H1 (cell line): ENCODE measurements at regions not wholly inside any gene's neighbourhood (a gene's known extent, or its start where the extent isn't known, plus 50 kb on each side); places are given as distances from the start of the nearest gene placed in this dataset.

ENCODE experiments used
- CTCF ChIA-PET: fragments of 300-600 bp; sonication (Branson Sonifier 250); formaldehyde crosslinking; loops from one replicate; lab custom pipeline; 2021; ENCODE audit not compliant: partially characterized antibody; lab: Charles Lee
- POLR2A ChIA-PET: fragments of 300-600 bp; sonication (Branson Sonifier 250); formaldehyde crosslinking; loops from one replicate; lab custom pipeline; 2021; ENCODE audit warnings: inconsistent platforms; ENCODE audit not compliant: partially characterized antibody; lab: Charles Lee
- DNase-seq, 2 experiments: peaks; one replicate each; pipeline versions ENCODE4 v3.0.0 to v3.0.0-alpha.2; 2010 to 2022; ENCODE audit warnings: low spot score in 2 of 2, low read depth in 1 of 2, mixed read lengths in 1 of 2
- FAIRE-seq: peaks from 2 replicates; lab custom pipeline; 2011; peaks lifted over from hg19 to GRCh38; lab: Jason Lieb, UNC
- H2AFZ ChIP-seq: 2 replicates; pipeline ENCODE4 v1.8.1; 2012; ENCODE audit warnings: low read length, inconsistent platforms
- H2AK5ac ChIP-seq: 2 replicates; pipeline ENCODE4 v1.6.1; 2013; ENCODE audit warnings: low read depth, low read length
- H2BK120ac ChIP-seq: replicated peaks from 2 replicates; pipeline ENCODE3; 2013; ENCODE audit warnings: low read depth, low read length, inconsistent platforms
- H2BK12ac ChIP-seq: 2 replicates; pipeline ENCODE4 v1.6.1; 2013; ENCODE audit warnings: low read depth, low read length
- H2BK15ac ChIP-seq: 2 replicates; pipeline ENCODE4 v1.6.1; 2013; ENCODE audit warnings: low read length
- H2BK20ac ChIP-seq: 2 replicates; pipeline ENCODE4 v1.6.1; 2013; ENCODE audit warnings: low read length
- H2BK5ac ChIP-seq: 2 replicates; pipeline ENCODE4 v1.6.1; 2013; ENCODE audit warnings: low read depth, low read length
- H3K14ac ChIP-seq: 2 replicates; pipeline ENCODE4 v1.6.1; 2013; ENCODE audit warnings: inconsistent platforms; ENCODE audit not compliant: insufficient read length
- H3K18ac ChIP-seq: 2 replicates; pipeline ENCODE4 v1.6.1; 2013; ENCODE audit warnings: low read length; ENCODE audit errors: extremely low read depth
- H3K23ac ChIP-seq: 2 replicates; pipeline ENCODE4 v1.6.1; 2013; ENCODE audit warnings: inconsistent platforms; ENCODE audit not compliant: insufficient read length
- H3K23me2 ChIP-seq: 2 replicates; pipeline ENCODE4 v1.6.1; 2013; ENCODE audit warnings: low read depth, low read length
- H3K27ac ChIP-seq: 2 replicates; pipeline ENCODE4 v1.6.1; 2011; ENCODE audit warnings: low read depth, low read length, inconsistent platforms
- H3K27me3 ChIP-seq, 4 experiments: replicated peaks in 1 of 4; 1 replicate in 1 of 4; 2 replicates in 3 of 4; pipeline versions ENCODE4 v1.6.1 to v1.8.1; 2011 to 2013; ENCODE audit warnings: low read length in 3 of 4, mild to moderate bottlenecking in 3 of 4, inconsistent platforms in 2 of 4, mixed read lengths in 2 of 4, moderate library complexity in 1 of 4; ENCODE audit not compliant: control insufficient read depth in 3 of 4, insufficient read depth in 3 of 4; ENCODE audit errors: extremely low read depth in 1 of 4
- H3K36me3 ChIP-seq, 4 experiments: 2 replicates each; pipeline versions ENCODE4 v1.6.1 to v1.8.1; 2011 to 2013; ENCODE audit warnings: mild to moderate bottlenecking in 4 of 4, low read length in 3 of 4, moderate library complexity in 2 of 4, control low read depth in 1 of 4, inconsistent platforms in 1 of 4; ENCODE audit not compliant: insufficient read depth in 4 of 4, control insufficient read depth in 2 of 4
- H3K4ac ChIP-seq: replicated peaks from 2 replicates; pipeline ENCODE3; 2013; ENCODE audit warnings: low read length, low read depth, mixed read lengths, inconsistent platforms; ENCODE audit not compliant: insufficient read length
- H3K4me1 ChIP-seq, 4 experiments: replicated peaks in 1 of 4; 1 replicate in 1 of 4; 2 replicates in 3 of 4; pipeline versions ENCODE4 v1.6.1 to v1.8.1; 2011 to 2013; ENCODE audit warnings: low read length in 3 of 4, inconsistent platforms in 2 of 4, mixed read lengths in 1 of 4; ENCODE audit not compliant: insufficient read depth in 4 of 4, control insufficient read depth in 3 of 4
- H3K4me2 ChIP-seq, 2 experiments: 2 replicates each; pipeline versions ENCODE4 v1.6.1 to v1.8.1; 2011 to 2013; ENCODE audit warnings: low read depth in 2 of 2, low read length in 2 of 2, control low read depth in 1 of 2, inconsistent platforms in 1 of 2, mild to moderate bottlenecking in 1 of 2; ENCODE audit not compliant: insufficient read depth in 1 of 2
- H3K4me3 ChIP-seq, 4 experiments: fragments of 200-600, 300-600 bp in 1 of 4; sonication (generic), shearing (Covaris generic), sonication (Bioruptor Twin) in 1 of 4; 2 replicates each; pipeline versions ENCODE4 v1.5.1 to v1.8.1; 2011 to 2016; ENCODE audit warnings: low read length in 4 of 4, low read depth in 3 of 4, control low read depth in 2 of 4, inconsistent platforms in 2 of 4, mild to moderate bottlenecking in 2 of 4, mixed read lengths in 1 of 4, moderate library complexity in 1 of 4; ENCODE audit not compliant: insufficient read depth in 2 of 4; ENCODE audit errors: extremely low read depth in 1 of 4
- H3K56ac ChIP-seq: replicated peaks from 2 replicates; pipeline ENCODE3; 2013; ENCODE audit warnings: low read depth, mild to moderate bottlenecking, mixed read lengths, low read length, inconsistent platforms; ENCODE audit not compliant: insufficient read length
- H3K79me1 ChIP-seq: 2 replicates; pipeline ENCODE4 v1.6.1; 2013; ENCODE audit warnings: low read depth, low read length, control low read depth
- H3K79me2 ChIP-seq, 2 experiments: 2 replicates each; pipeline versions ENCODE4 v1.6.1 to v1.8.1; 2012 to 2013; ENCODE audit warnings: low read length in 2 of 2, mild to moderate bottlenecking in 2 of 2, inconsistent platforms in 1 of 2; ENCODE audit not compliant: insufficient read depth in 2 of 2, control insufficient read depth in 1 of 2
- H3K9ac ChIP-seq, 4 experiments: replicated peaks in 1 of 4; 1 replicate in 1 of 4; 2 replicates in 3 of 4; pipeline versions ENCODE4 v1.6.1 to v1.8.1; 2011 to 2013; ENCODE audit warnings: low read depth in 3 of 4, low read length in 3 of 4, control low read depth in 2 of 4, mild to moderate bottlenecking in 2 of 4, moderate library complexity in 2 of 4, inconsistent platforms in 1 of 4; ENCODE audit errors: extremely low read depth in 1 of 4
- H3K9me3 ChIP-seq, 2 experiments: 2 replicates each; pipeline versions ENCODE4 v1.6.1 to v1.8.1; 2012 to 2013; ENCODE audit warnings: mild to moderate bottlenecking in 2 of 2, moderate library complexity in 2 of 2, control low read depth in 1 of 2, inconsistent platforms in 1 of 2, low read depth in 1 of 2, low read length in 1 of 2, mixed read lengths in 1 of 2; ENCODE audit not compliant: insufficient read depth in 2 of 2
- H4K20me1 ChIP-seq, 2 experiments: replicated peaks in 1 of 2; 2 replicates each; pipeline versions ENCODE3 to v1.8.1; 2011 to 2013; ENCODE audit warnings: inconsistent platforms in 2 of 2, low read length in 2 of 2, mild to moderate bottlenecking in 1 of 2; ENCODE audit not compliant: insufficient read depth in 2 of 2, control insufficient read depth in 1 of 2
- H4K5ac ChIP-seq: 2 replicates; pipeline ENCODE4 v1.6.1; 2013; ENCODE audit warnings: low read length, low read depth, mixed read lengths, inconsistent platforms; ENCODE audit not compliant: insufficient read length
- H4K8ac ChIP-seq: 2 replicates; pipeline ENCODE4 v1.8.0; 2013; ENCODE audit warnings: mild to moderate bottlenecking, moderate library complexity, low read length, inconsistent platforms; ENCODE audit not compliant: insufficient read depth; ENCODE audit errors: extremely low read depth
- H4K91ac ChIP-seq: replicated peaks from 2 replicates; pipeline ENCODE3; 2013; ENCODE audit warnings: low read length, mixed read lengths, inconsistent platforms; ENCODE audit not compliant: insufficient read length
- ASH2L ChIP-seq: fragments of 200-600, 300-600 bp; sonication (generic); IDR thresholded peaks from one replicate; pipeline ENCODE4 v1.7.1; 2017; ENCODE audit warnings: low read length
- ATF3 ChIP-seq: IDR thresholded peaks from 2 replicates; pipeline ENCODE4 v1.6.1; 2011; ENCODE audit warnings: low read depth, mild to moderate bottlenecking, low read length; ENCODE audit not compliant: insufficient read depth
- EGR1 ChIP-seq: IDR thresholded peaks from 2 replicates; pipeline ENCODE4 v1.6.1; 2011; ENCODE audit warnings: low read depth, low read length, borderline replicate concordance
- EZH2 ChIP-seq: fragments of 200-600 bp; sonication (generic); IDR thresholded peaks from 2 replicates; pipeline ENCODE4 v1.7.1; 2012; ENCODE audit warnings: low read depth, mild to moderate bottlenecking, moderate library complexity, low read length, inconsistent platforms; ENCODE audit not compliant: severe bottlenecking
- HDAC2 ChIP-seq, 2 experiments: fragments of 300-600 bp in 1 of 2; sonication (generic) in 1 of 2; IDR thresholded peaks; 2 replicates each; pipeline ENCODE4 v1.6.1; 2011 to 2012; ENCODE audit warnings: low read depth in 2 of 2, low read length in 2 of 2, mild to moderate bottlenecking in 2 of 2, moderate library complexity in 2 of 2, borderline replicate concordance in 1 of 2, inconsistent platforms in 1 of 2
- MAX ChIP-seq: IDR thresholded peaks from 2 replicates; pipeline ENCODE4 v1.6.1; 2012; ENCODE audit warnings: inconsistent platforms
- WGBS, 2 experiments: shearing (Covaris generic) in 1 of 2; methylation state at CpG; one replicate each; pipeline versions ENCODE4 v1.1.6 to v1.1.7; 2013 to 2015; ENCODE audit warnings: low lambda C conversion rate in 2 of 2, mixed read lengths in 2 of 2, inconsistent platforms in 1 of 2, low coverage in 1 of 2, missing lambda C conversion rate in 1 of 2; ENCODE audit not compliant: insufficient replicate concordance in 2 of 2, insufficient coverage in 1 of 2, insufficient read length in 1 of 2; ENCODE audit errors: extremely low coverage in 1 of 2, missing lambda C conversion rate in 1 of 2; 5-methylcytosine and 5-hydroxymethylcytosine counted together

GRCh38 chr7:9796241-9796640 is 1177.4 kb upstream of the PHF14 start:
- Histone ChIP-seq H3K79me1 (no peaks in the 10 kb centered on the region), H3K9me3 (no peaks in the 10 kb centered on the region), H3K36me3 (no peaks in the 10 kb centered on the region), H2BK12ac (no peak overlapping the region), H3K23me2 (no peaks in the 10 kb centered on the region), H4K5ac (no peak overlapping the region), H3K4me1 (no peaks in the 10 kb centered on the region), H3K4me2 (no peak overlapping the region), H3K23ac (no peak overlapping the region), H2BK15ac (no peak overlapping the region), H2AK5ac (no peak overlapping the region), H2BK5ac (no peak overlapping the region), H3K27me3 (no peaks in the 10 kb centered on the region), H2BK120ac (no peak overlapping the region), H3K4ac (no peak overlapping the region), H3K9ac (no peak overlapping the region), H3K4me3 (no peak overlapping the region), H3K27ac (no peak overlapping the region), H3K14ac (no peak overlapping the region), H4K20me1 (no peaks in the 10 kb centered on the region), H3K18ac (no peak overlapping the region), H4K8ac (no peak overlapping the region), H2BK20ac (no peak overlapping the region), H2AFZ (no peak overlapping the region), H3K79me2 (no peaks in the 10 kb centered on the region), H4K91ac (no peak overlapping the region), H3K56ac (no peak overlapping the region)
- FAIRE-seq (no peak), DNase-seq (no peak)
- CTCF ChIA-PET, result no interaction called here
- WGBS, 2 experiments, result 100% methylated on average over 1 of the region's 1 CpG; no CpG with 5 or more reads in 1 of the 2 experiments
- POLR2A ChIA-PET, result no interaction called here
- no peak for TF ChIP-seq ATF3
- no peak for TF ChIP-seq MAX
- TF ChIP-seq ASH2L, result no peak
- no peak for TF ChIP-seq EGR1
- TF ChIP-seq HDAC2 (IDR thresholded peaks at IDR 0.05; ENCODE audit: borderline replicate concordance in 1 of 2, low read depth in 2 of 2, low read length in 2 of 2), result no peak
- no peak for TF ChIP-seq EZH2
